ENCODE measurements at regions not wholly inside any gene's neighbourhood (a gene's known extent, or its start where the extent isn't known, plus 50 kb on each side); places are given as distances from the start of the nearest gene placed in this dataset.
A peak's percentile ranks its signal among the peaks of the same experiment; 100 is the strongest.

GRCh38 chr6:91505199-91505598, 918.3 kb upstream of the MAP3K7 start:
- Mint-ChIP-seq H3K36me3 (no peaks in the 10 kb centered on the region), H3K4me3 (no peak overlapping the region), H3K27ac (no peak overlapping the region), H3K4me1 (no peaks in the 10 kb centered on the region), H3K27me3 (no peaks in the 10 kb centered on the region), H3K9me3 (no peaks in the 10 kb centered on the region)
- no peak for ATAC-seq

GRCh38 chr6:91501930-91502329, 915.1 kb upstream of the MAP3K7 start:
- H3K9me3 Mint-ChIP-seq = peaks cover 2% of the 10 kb centered on the region
- H3K27me3 Mint-ChIP-seq = no peaks in the 10 kb centered on the region
- H3K4me3 Mint-ChIP-seq = no peak overlapping the region
- no peak for ATAC-seq
- no peak overlapping the region for H3K27ac Mint-ChIP-seq
- no peaks in the 10 kb centered on the region for H3K4me1 Mint-ChIP-seq
- H3K36me3 Mint-ChIP-seq = no peaks in the 10 kb centered on the region

GRCh38 chr6:91500689-91501303, 913.9 kb upstream of the MAP3K7 start:
- H3K4me3 Mint-ChIP-seq = no peak overlapping the region
- H3K9me3 Mint-ChIP-seq = peaks cover 2% of the 10 kb centered on the region

GRCh38 chr6:91498576-91498975, 911.7 kb upstream of the MAP3K7 start:
- no peak overlapping the region for H3K4me3 Mint-ChIP-seq
- no peak overlapping the region for H3K27ac Mint-ChIP-seq
- H3K36me3 Mint-ChIP-seq = no peaks in the 10 kb centered on the region
- H3K4me1 Mint-ChIP-seq = no peaks in the 10 kb centered on the region
- H3K27me3 Mint-ChIP-seq = no peaks in the 10 kb centered on the region
- H3K9me3 Mint-ChIP-seq = peaks cover 2% of the 10 kb centered on the region
- no peak for ATAC-seq

More at GRCh38 chr6:91500689-91501303, 913.9 kb upstream of the MAP3K7 start:
- Mint-ChIP-seq H3K27ac (no peak overlapping the region), H3K4me1 (no peaks in the 10 kb centered on the region), H3K27me3 (no peaks in the 10 kb centered on the region), H3K36me3 (no peaks in the 10 kb centered on the region)
- no peak for ATAC-seq

- ATAC-seq = no peak
- H3K27me3 Mint-ChIP-seq = no peaks in the 10 kb centered on the region
- H3K4me3 Mint-ChIP-seq = no peak overlapping the region
- H3K27ac Mint-ChIP-seq = no peak overlapping the region
- H3K9me3 Mint-ChIP-seq = peaks cover 5% of the 10 kb centered on the region
- no peaks in the 10 kb centered on the region for H3K4me1 Mint-ChIP-seq
- no peaks in the 10 kb centered on the region for H3K36me3 Mint-ChIP-seq
Measured at GRCh38 chr6:91497770-91498169, 910.9 kb upstream of the MAP3K7 start.

- ATAC-seq = no peak
- peaks cover 3% of the 10 kb centered on the region for H3K9me3 Mint-ChIP-seq
- H3K27me3 Mint-ChIP-seq = no peaks in the 10 kb centered on the region
- H3K36me3 Mint-ChIP-seq = no peaks in the 10 kb centered on the region
- no peaks in the 10 kb centered on the region for H3K4me1 Mint-ChIP-seq
- H3K27ac Mint-ChIP-seq = no peak overlapping the region
- no peak overlapping the region for H3K4me3 Mint-ChIP-seq
Measured at GRCh38 chr6:91490671-91491301, 903.9 kb upstream of the MAP3K7 start.

- no peaks in the 10 kb centered on the region for H3K36me3 Mint-ChIP-seq
- H3K4me3 Mint-ChIP-seq = no peak overlapping the region
- H3K9me3 Mint-ChIP-seq = no peaks in the 10 kb centered on the region
- H3K27me3 Mint-ChIP-seq = no peaks in the 10 kb centered on the region
- no peaks in the 10 kb centered on the region for H3K4me1 Mint-ChIP-seq
- no peak for ATAC-seq
- H3K27ac Mint-ChIP-seq = no peak overlapping the region
Measured at GRCh38 chr6:91487696-91488392, 901.0 kb upstream of the MAP3K7 start.

- H3K27ac Mint-ChIP-seq = no peak overlapping the region
- no peaks in the 10 kb centered on the region for H3K4me1 Mint-ChIP-seq
- no peaks in the 10 kb centered on the region for H3K9me3 Mint-ChIP-seq
- no peaks in the 10 kb centered on the region for H3K36me3 Mint-ChIP-seq
- ATAC-seq = no peak
- H3K27me3 Mint-ChIP-seq = no peaks in the 10 kb centered on the region
- no peak overlapping the region for H3K4me3 Mint-ChIP-seq
Measured at GRCh38 chr6:91486200-91486599, 899.3 kb upstream of the MAP3K7 start.

GRCh38 chr6:91485047-91485446, 898.2 kb upstream of the MAP3K7 start:
- Mint-ChIP-seq H3K27ac (no peak overlapping the region), H3K4me1 (no peaks in the 10 kb centered on the region), H3K4me3 (no peak overlapping the region), H3K27me3 (no peaks in the 10 kb centered on the region), H3K36me3 (no peaks in the 10 kb centered on the region), H3K9me3 (no peaks in the 10 kb centered on the region)
- no peak for ATAC-seq

- Mint-ChIP-seq H3K4me3 (no peak overlapping the region), H3K9me3 (no peaks in the 10 kb centered on the region), H3K4me1 (no peaks in the 10 kb centered on the region), H3K27ac (no peak overlapping the region), H3K27me3 (no peaks in the 10 kb centered on the region), H3K36me3 (no peaks in the 10 kb centered on the region)
- no peak for ATAC-seq
Measured at GRCh38 chr6:91483415-91484105, 896.7 kb upstream of the MAP3K7 start.

- ATAC-seq = peak; percentile 73
- no peaks in the 10 kb centered on the region for H3K4me1 Mint-ChIP-seq
- no peaks in the 10 kb centered on the region for H3K27me3 Mint-ChIP-seq
- no peaks in the 10 kb centered on the region for H3K9me3 Mint-ChIP-seq
- H3K36me3 Mint-ChIP-seq = no peaks in the 10 kb centered on the region
- no peak overlapping the region for H3K4me3 Mint-ChIP-seq
- no peak overlapping the region for H3K27ac Mint-ChIP-seq
Measured at GRCh38 chr6:91482498-91482897, 895.6 kb upstream of the MAP3K7 start.

GRCh38 chr6:91480402-91480801, 893.5 kb upstream of the MAP3K7 start:
- H3K4me3 Mint-ChIP-seq = no peak overlapping the region
- H3K27me3 Mint-ChIP-seq = no peaks in the 10 kb centered on the region
- ATAC-seq = no peak
- no peaks in the 10 kb centered on the region for H3K36me3 Mint-ChIP-seq
- H3K9me3 Mint-ChIP-seq = no peaks in the 10 kb centered on the region
- H3K27ac Mint-ChIP-seq = no peak overlapping the region
- no peaks in the 10 kb centered on the region for H3K4me1 Mint-ChIP-seq

GRCh38 chr6:91477688-91478087, 890.8 kb upstream of the MAP3K7 start:
- Mint-ChIP-seq H3K27me3 (no peaks in the 10 kb centered on the region), H3K4me1 (no peaks in the 10 kb centered on the region), H3K36me3 (no peaks in the 10 kb centered on the region), H3K9me3 (peaks cover 3% of the 10 kb centered on the region), H3K4me3 (no peak overlapping the region), H3K27ac (no peak overlapping the region)
- no peak for ATAC-seq

- Mint-ChIP-seq H3K36me3 (no peaks in the 10 kb centered on the region), H3K4me1 (no peaks in the 10 kb centered on the region), H3K27ac (no peak overlapping the region), H3K27me3 (no peaks in the 10 kb centered on the region), H3K9me3 (peaks cover 3% of the 10 kb centered on the region), H3K4me3 (no peak overlapping the region)
- no peak for ATAC-seq
Measured at GRCh38 chr6:91476000-91476399, 889.1 kb upstream of the MAP3K7 start.

- no peak overlapping the region for H3K27ac Mint-ChIP-seq
- no peaks in the 10 kb centered on the region for H3K27me3 Mint-ChIP-seq
- no peaks in the 10 kb centered on the region for H3K36me3 Mint-ChIP-seq
- ATAC-seq = no peak
- no peak overlapping the region for H3K4me3 Mint-ChIP-seq
- peaks cover 2% of the 10 kb centered on the region for H3K9me3 Mint-ChIP-seq
- no peaks in the 10 kb centered on the region for H3K4me1 Mint-ChIP-seq
Measured at GRCh38 chr6:91465393-91465792, 878.5 kb upstream of the MAP3K7 start.
